Transverse colon (tissue), 4 donors: ENCODE measurements at regions not wholly inside any gene's neighbourhood (a gene's known extent, or its start where the extent isn't known, plus 50 kb on each side); places are given as distances from the start of the nearest gene placed in this dataset.

ENCODE experiments used
- DNase-seq: peaks from one replicate; pipeline ENCODE4 v3.0.0-alpha.2; 2019
- H3K27ac ChIP-seq, 4 donors: fragments of 200-600 bp; sonication (generic); 2 replicates each; pipeline ENCODE4 v1.5.1; 2016 to 2018; ENCODE audit warnings: inconsistent platforms in 4 of 4
- H3K27me3 ChIP-seq: fragments of 200-600 bp; sonication (generic); 2 replicates; pipeline ENCODE4 v1.5.1; 2017; ENCODE audit warnings: inconsistent platforms
- H3K36me3 ChIP-seq, 4 donors: fragments of 200-600 bp; sonication (generic); 2 replicates each; pipeline ENCODE4 v1.5.1; 2017 to 2019; ENCODE audit warnings: inconsistent platforms in 4 of 4
- H3K4me1 ChIP-seq, 4 donors: fragments of 200-600 bp; sonication (generic); 2 replicates each; pipeline ENCODE4 v1.5.1; 2017 to 2020; ENCODE audit warnings: inconsistent platforms in 4 of 4
- H3K4me3 ChIP-seq, 4 donors: fragments of 200-600 bp; sonication (generic); 1 replicate in 1 of 4; 2 replicates in 3 of 4; pipeline versions ENCODE4 v1.5.1 to v1.6.1; 2017 to 2019; ENCODE audit warnings: inconsistent platforms in 4 of 4
- H3K9me3 ChIP-seq, 2 donors: fragments of 200-600 bp; sonication (generic); 2 replicates each; pipeline ENCODE4 v1.5.1; 2017 to 2019; ENCODE audit warnings: inconsistent platforms in 2 of 2
- CTCF ChIP-seq, 5 experiments: fragments of 200-600 bp in 3 of 5; fragments of 450-650 bp in 2 of 5; sonication (generic) in 3 of 5; IDR thresholded peaks; 1 replicate in 2 of 5; 2 replicates in 3 of 5; pipeline ENCODE4 v1.5.1; 2016 to 2017; ENCODE audit warnings: antibody characterized with exemption in 5 of 5, inconsistent platforms in 3 of 5, mild to moderate bottlenecking in 2 of 5, moderate library complexity in 1 of 5
- EP300 ChIP-seq: sonication (generic); formaldehyde crosslinking; IDR thresholded peaks from one replicate; pipeline ENCODE4 v1.6.1; 2017; ENCODE audit warnings: antibody characterized with exemption, low read depth
- POLR2A ChIP-seq: fragments of 450-650 bp; IDR thresholded peaks from one replicate; pipeline ENCODE4 v1.6.1; 2016; ENCODE audit warnings: antibody characterized with exemption, mild to moderate bottlenecking, moderate library complexity
- POLR2AphosphoS5 ChIP-seq, 3 donors: sonication (generic); formaldehyde crosslinking; IDR thresholded peaks; one replicate each; pipeline ENCODE4 v1.6.1; 2016; ENCODE audit warnings: antibody characterized with exemption in 3 of 3
- WGBS, 2 donors: methylation state at CpG; one replicate each; pipeline ENCODE4 v1.1.5; 2018; ENCODE audit warnings: low coverage in 1 of 2; 5-methylcytosine and 5-hydroxymethylcytosine counted together
- in situ Hi-C, 4 donors: fragments of 200-750 bp; cut with MboI; loops; one replicate each; pipeline versions ENCODE4 v1.15.0 to v1.15.1; 2017; ENCODE audit warnings: low sequenced_read_pairs in 3 of 4, low pct_ligation_motif_present in 1 of 4, low pct_unique_long_range_greater_than_20kb in 1 of 4
- intact Hi-C: fragments of 100-400 bp; cut with DNase I; formaldehyde crosslinking; loops from one replicate; pipeline ENCODE4 v1.15.1; 2023; ENCODE audit warnings: low total_unique reads

- Histone ChIP-seq H3K36me3 (no peaks in the 10 kb centered on the region), H3K4me1 (no peaks in the 10 kb centered on the region), H3K4me3 (no peak overlapping the region), H3K27ac (no peak overlapping the region), H3K9me3 (no peaks in the 10 kb centered on the region), H3K27me3 (no peaks in the 10 kb centered on the region)
- in situ Hi-C loops (no loop called here), intact Hi-C loops (no loop called here)
- TF ChIP-seq CTCF (IDR thresholded peaks at IDR 0.05) = no peak
- no peak for TF ChIP-seq POLR2A
- WGBS, 2 donors = 86% methylated on average over 1 of the region's 1 CpG
- DNase-seq = no peak
Measured at GRCh38 chr6:94494500-94494899, 1075.1 kb upstream of the EPHA7 start.

- Histone ChIP-seq H3K27ac (no peak overlapping the region), H3K27me3 (no peaks in the 10 kb centered on the region), H3K4me3 (no peak overlapping the region), H3K36me3 (no peaks in the 10 kb centered on the region), H3K4me1 (no peaks in the 10 kb centered on the region), H3K9me3 (no peaks in the 10 kb centered on the region)
- TF ChIP-seq POLR2A (no peak), CTCF (IDR thresholded peaks at IDR 0.05) (no peak), EP300 (no peak), POLR2AphosphoS5 (IDR thresholded peaks at IDR 0.05) (no peak)
- intact Hi-C loops = no loop called here
- DNase-seq = no peak
- in situ Hi-C loops = no loop called here
Measured at GRCh38 chr6:94487371-94487770, 1068.0 kb upstream of the EPHA7 start.

GRCh38 chr6:94478133-94479005 lies 1059.0 kb upstream of the EPHA7 start:
- intact Hi-C loops (no loop called here), in situ Hi-C loops (no loop called here)
- no peaks in the 10 kb centered on the region for H3K9me3 ChIP-seq
- H3K4me3 ChIP-seq = no peak overlapping the region
- H3K27me3 ChIP-seq = no peaks in the 10 kb centered on the region
- H3K4me1 ChIP-seq = no peaks in the 10 kb centered on the region
- 63 to 100% methylated on average over 1 to 3 of the region's 3 CpGs for WGBS, 2 donors
- H3K27ac ChIP-seq = no peak overlapping the region
- TF ChIP-seq EP300 (no peak), POLR2A (no peak), CTCF (IDR thresholded peaks at IDR 0.05) (no peak), POLR2AphosphoS5 (IDR thresholded peaks at IDR 0.05) (no peak)
- no peak for DNase-seq
- no peaks in the 10 kb centered on the region for H3K36me3 ChIP-seq

GRCh38 chr6:94468830-94469229 lies 1049.5 kb upstream of the EPHA7 start:
- no peak for TF ChIP-seq EP300
- no peak for TF ChIP-seq POLR2A
- TF ChIP-seq POLR2AphosphoS5 (IDR thresholded peaks at IDR 0.05) = no peak
- TF ChIP-seq CTCF (IDR thresholded peaks at IDR 0.05) = no peak
- Histone ChIP-seq H3K4me3 (no peak overlapping the region), H3K36me3 (no peaks in the 10 kb centered on the region), H3K9me3 (no peaks in the 10 kb centered on the region), H3K27me3 (no peaks in the 10 kb centered on the region), H3K27ac (no peak overlapping the region), H3K4me1 (no peaks in the 10 kb centered on the region)
- intact Hi-C loops (no loop called here), in situ Hi-C loops (no loop called here)
- DNase-seq = no peak
